ENCODE measurements at regions not wholly inside any gene's neighbourhood (a gene's known extent, or its start where the extent isn't known, plus 50 kb on each side); places are given as distances from the start of the nearest gene placed in this dataset.
"Not testable (repeated sequence)": the region's sequence is repeated elsewhere in the genome, so short reads cannot be mapped to it uniquely, and the experiment has no call there.

- H3K36me3 ChIP-seq (ENCODE audit: low read depth) = no peaks in the 10 kb centered on the region
- H3K4me2 ChIP-seq (ENCODE audit: unreplicated experiment) = no peak overlapping the region
- no peaks in the 10 kb centered on the region for H3K9me2 ChIP-seq (ENCODE audit: insufficient read depth)
- TF ChIP-seq EZH2 (IDR thresholded peaks at IDR 0.05; ENCODE audit: insufficient read depth, poor library complexity, severe bottlenecking) (no peak), EZH2phosphoT487 (IDR thresholded peaks at IDR 0.05; ENCODE audit: insufficient read depth, low read depth) (no peak)
- no peak overlapping the region for H3K4me3 ChIP-seq
- no peak overlapping the region for H3K9ac ChIP-seq
- no peak overlapping the region for H2AFZ ChIP-seq
- H3K27ac ChIP-seq = no peak overlapping the region
- in situ Hi-C loops (cut with MboI) = loop anchor here (10.0 kb wide), 1 partner anchor 202 kb away; no protein-coding TSS in a partner anchor
- 69 to 72% methylated on average over 3 of the region's 3 CpGs for WGBS, 2 experiments (ENCODE audit: low coverage in 1 of 2, low lambda C conversion rate in 2 of 2, missing lambda C conversion rate in 2 of 2)
- no peaks in the 10 kb centered on the region for H3K27me3 ChIP-seq (replicated peaks; ENCODE audit: insufficient read depth)
- H4K20me1 ChIP-seq (ENCODE audit: insufficient read depth) = no peaks in the 10 kb centered on the region
- H3F3A ChIP-seq (ENCODE audit: insufficient read depth) = no peaks in the 10 kb centered on the region
- no peaks in the 10 kb centered on the region for H3K4me1 ChIP-seq (ENCODE audit: insufficient read depth)
- H3K79me2 ChIP-seq (ENCODE audit: insufficient read depth) = no peaks in the 10 kb centered on the region
- no peaks in the 10 kb centered on the region for H3K9me3 ChIP-seq (ENCODE audit: low read depth)
- no peak for DNase-seq
These were observed 122.1 kb upstream of the SERBP1 start for GRCh38 chr1:67552336-67552759.

GRCh38 chr1:67554204-67554603 is 124.0 kb upstream of the SERBP1 start:
- H2AFZ ChIP-seq; H3K4me2 ChIP-seq (ENCODE audit: unreplicated experiment); H3K36me3 ChIP-seq (ENCODE audit: low read depth); H3K4me1 ChIP-seq (ENCODE audit: insufficient read depth); H3K9me2 ChIP-seq (ENCODE audit: insufficient read depth); H3K4me3 ChIP-seq; H4K20me1 ChIP-seq (ENCODE audit: insufficient read depth); H3K27me3 ChIP-seq (replicated peaks; ENCODE audit: insufficient read depth); H3K79me2 ChIP-seq (ENCODE audit: insufficient read depth); H3K9me3 ChIP-seq (ENCODE audit: low read depth); H3K27ac ChIP-seq; H3K9ac ChIP-seq; H3F3A ChIP-seq (ENCODE audit: insufficient read depth); DNase-seq: not testable (repeated sequence)
- in situ Hi-C loops (cut with MboI) = loop anchor here (10.0 kb wide), 1 partner anchor 201 kb away; no protein-coding TSS in a partner anchor
- WGBS, 2 experiments (ENCODE audit: low coverage in 1 of 2, low lambda C conversion rate in 2 of 2, missing lambda C conversion rate in 2 of 2) = 72 to 80% methylated on average over 5 of the region's 5 CpGs

GRCh38 chr1:67555461-67556296 is 125.5 kb upstream of the SERBP1 start:
- H3K27ac ChIP-seq = no peak overlapping the region
- H3K36me3 ChIP-seq (ENCODE audit: low read depth) = no peaks in the 10 kb centered on the region
- H3F3A ChIP-seq (ENCODE audit: insufficient read depth) = peaks cover 19% of the 10 kb centered on the region
- H3K27me3 ChIP-seq (replicated peaks; ENCODE audit: insufficient read depth) = no peaks in the 10 kb centered on the region
- DNase-seq = no peak
- H3K4me2 ChIP-seq (ENCODE audit: unreplicated experiment) = no peak overlapping the region
- no peak for TF ChIP-seq EZH2 (IDR thresholded peaks at IDR 0.05; ENCODE audit: insufficient read depth, poor library complexity, severe bottlenecking)
- no peak for TF ChIP-seq EZH2phosphoT487 (IDR thresholded peaks at IDR 0.05; ENCODE audit: insufficient read depth, low read depth)
- no peak overlapping the region for H3K4me3 ChIP-seq
- 0 out of 2 replicates have a peak overlapping the region, but pooled peaks have one; percentile 22 for H2AFZ ChIP-seq
- peaks cover 10% of the 10 kb centered on the region for H3K4me1 ChIP-seq (ENCODE audit: insufficient read depth)
- in situ Hi-C loops (cut with MboI) = loop anchor here (10.0 kb wide), 1 partner anchor 199 kb away; no protein-coding TSS in a partner anchor
- H3K9me3 ChIP-seq (ENCODE audit: low read depth) = no peaks in the 10 kb centered on the region
- H3K79me2 ChIP-seq (ENCODE audit: insufficient read depth) = no peaks in the 10 kb centered on the region
- 73 to 77% methylated on average over 15 of the region's 15 CpGs for WGBS, 2 experiments (ENCODE audit: low coverage in 1 of 2, low lambda C conversion rate in 2 of 2, missing lambda C conversion rate in 2 of 2)
- H3K9ac ChIP-seq = no peak overlapping the region
- no peaks in the 10 kb centered on the region for H3K9me2 ChIP-seq (ENCODE audit: insufficient read depth)
- no peaks in the 10 kb centered on the region for H4K20me1 ChIP-seq (ENCODE audit: insufficient read depth)

- H2AFZ ChIP-seq = 0 out of 2 replicates have a peak overlapping the region, but pooled peaks have one; percentile 22
- H3K9ac ChIP-seq = no peak overlapping the region
- no peak for TF ChIP-seq EZH2phosphoT487 (IDR thresholded peaks at IDR 0.05; ENCODE audit: insufficient read depth, low read depth)
- TF ChIP-seq EZH2 (IDR thresholded peaks at IDR 0.05; ENCODE audit: insufficient read depth, poor library complexity, severe bottlenecking) = no peak
- 74 to 81% methylated on average over 5 of the region's 5 CpGs for WGBS, 2 experiments (ENCODE audit: low coverage in 1 of 2, low lambda C conversion rate in 2 of 2, missing lambda C conversion rate in 2 of 2)
- H3K27ac ChIP-seq = no peak overlapping the region
- H4K20me1 ChIP-seq (ENCODE audit: insufficient read depth) = no peaks in the 10 kb centered on the region
- in situ Hi-C loops (cut with MboI) = loop anchor here (10.0 kb wide), 1 partner anchor 198 kb away; no protein-coding TSS in a partner anchor
- no peak for DNase-seq
- H3K4me2 ChIP-seq (ENCODE audit: unreplicated experiment) = no peak overlapping the region
- H3K27me3 ChIP-seq (replicated peaks; ENCODE audit: insufficient read depth) = no peaks in the 10 kb centered on the region
- no peak overlapping the region for H3K4me3 ChIP-seq
- H3F3A ChIP-seq (ENCODE audit: insufficient read depth) = peaks cover 19% of the 10 kb centered on the region
- no peaks in the 10 kb centered on the region for H3K79me2 ChIP-seq (ENCODE audit: insufficient read depth)
- peaks cover 10% of the 10 kb centered on the region for H3K4me1 ChIP-seq (ENCODE audit: insufficient read depth)
- H3K36me3 ChIP-seq (ENCODE audit: low read depth) = no peaks in the 10 kb centered on the region
- no peaks in the 10 kb centered on the region for H3K9me3 ChIP-seq (ENCODE audit: low read depth)
- H3K9me2 ChIP-seq (ENCODE audit: insufficient read depth) = no peaks in the 10 kb centered on the region
These were observed 126.2 kb upstream of the SERBP1 start for GRCh38 chr1:67556297-67556900.
